T follicular helper cell (primary cell): ENCODE measurements at regions not wholly inside any gene's neighbourhood (a gene's known extent, or its start where the extent isn't known, plus 50 kb on each side); places are given as distances from the start of the nearest gene placed in this dataset.

Source experiments
- DNase-seq: peaks from one replicate; pipeline ENCODE4 v3.0.0-alpha.2; 2020; ENCODE audit warnings: low read depth

DNA sequence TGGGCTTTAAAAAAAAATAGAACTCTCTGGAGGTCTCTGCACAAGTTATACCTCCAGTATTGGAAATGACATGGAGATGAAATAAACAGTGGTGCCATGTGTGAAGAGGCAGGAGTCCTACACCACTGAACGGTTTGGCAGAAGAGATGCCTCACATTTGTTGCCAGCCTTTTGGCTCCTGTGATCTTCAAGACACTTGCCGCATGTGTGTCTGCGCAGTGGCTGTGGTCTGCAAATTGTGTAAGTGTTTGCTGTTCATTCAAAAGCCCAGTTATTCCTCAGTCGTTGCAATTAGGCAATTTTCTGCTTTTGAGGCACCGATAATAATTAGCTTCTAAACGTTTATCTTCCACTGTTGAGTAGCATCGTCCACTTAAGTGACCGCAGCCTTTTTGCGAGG is 319.1 kb downstream of the BRD1 start:
- no peak for DNase-seq

DNA sequence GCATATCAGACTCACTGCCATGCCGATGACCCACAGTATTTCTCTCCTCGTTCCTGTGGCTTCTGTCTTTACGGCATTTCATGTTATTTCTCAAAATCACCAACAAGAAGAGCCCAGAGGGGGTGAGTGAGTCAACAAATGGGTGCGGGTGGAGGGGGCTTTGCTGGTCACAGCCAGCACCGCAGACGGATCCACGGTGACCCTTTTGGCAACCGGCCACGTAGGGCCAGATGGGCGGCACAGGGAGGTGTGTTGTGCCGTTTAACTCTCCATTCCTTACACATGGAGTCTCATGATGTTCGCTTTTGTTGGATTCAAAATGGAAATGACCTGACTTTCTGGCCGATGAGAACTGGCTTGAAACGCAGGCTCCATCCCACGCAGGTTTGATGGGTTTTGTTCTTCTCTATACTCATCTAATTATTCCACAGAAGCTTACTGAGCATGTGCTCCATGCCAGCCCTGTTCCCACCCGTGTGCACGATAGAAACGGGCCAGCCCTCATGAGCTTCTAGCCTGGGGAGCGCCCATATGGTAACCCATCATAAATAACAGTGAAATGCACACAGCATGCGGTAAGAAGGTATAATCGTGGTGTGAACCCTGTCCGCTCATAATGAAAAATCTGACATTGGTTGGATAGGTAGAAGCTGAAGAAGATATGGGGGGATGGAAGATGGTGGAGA is 319.9 kb downstream of the BRD1 start:
- DNase-seq: no peak

GRCh38 chr22:49506010-49506400 is 321.7 kb downstream of the BRD1 start:
- DNase-seq: no peak

- no peak for DNase-seq
Observed at GRCh38 chr22:49505337-49506009, 322.2 kb downstream of the BRD1 start.

- no peak for DNase-seq
Observed at GRCh38 chr22:49503896-49504521, 323.7 kb downstream of the BRD1 start.

- DNase-seq: no peak
Observed at GRCh38 chr22:49503321-49503720, 324.4 kb downstream of the BRD1 start.

DNA sequence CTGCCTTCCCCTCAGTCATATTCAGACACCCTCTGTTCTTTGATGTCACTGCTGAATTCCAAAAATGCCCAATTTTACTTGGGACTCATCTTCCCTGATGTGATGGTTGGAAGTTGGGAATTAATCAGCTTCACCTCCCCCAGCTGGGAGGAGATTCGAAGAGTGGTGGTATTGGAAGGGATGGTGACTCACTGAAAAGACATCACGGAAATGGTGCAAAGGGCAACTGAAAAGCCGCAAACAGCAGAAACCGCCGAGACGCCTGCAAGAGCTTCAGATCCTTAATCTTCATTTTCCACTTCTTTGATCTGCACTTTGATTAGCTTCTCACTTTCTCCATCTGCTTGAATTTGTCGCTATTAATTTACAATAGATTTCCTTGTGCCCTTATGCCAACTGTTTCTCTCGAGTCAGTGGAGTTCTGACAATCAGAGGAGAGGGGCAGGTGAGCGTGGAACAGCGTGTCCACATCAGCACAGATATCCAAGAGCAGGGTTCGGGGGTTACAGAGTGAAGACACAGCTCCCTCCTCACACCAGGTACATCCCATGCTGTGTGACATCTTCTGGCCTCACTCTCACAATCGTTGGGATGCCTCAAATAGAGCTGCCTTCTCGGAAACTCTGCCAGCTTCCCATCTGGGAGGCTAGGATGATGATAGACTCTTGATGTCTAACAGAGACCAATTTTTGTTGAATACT is 325.4 kb downstream of the BRD1 start:
- DNase-seq: no peak

DNA sequence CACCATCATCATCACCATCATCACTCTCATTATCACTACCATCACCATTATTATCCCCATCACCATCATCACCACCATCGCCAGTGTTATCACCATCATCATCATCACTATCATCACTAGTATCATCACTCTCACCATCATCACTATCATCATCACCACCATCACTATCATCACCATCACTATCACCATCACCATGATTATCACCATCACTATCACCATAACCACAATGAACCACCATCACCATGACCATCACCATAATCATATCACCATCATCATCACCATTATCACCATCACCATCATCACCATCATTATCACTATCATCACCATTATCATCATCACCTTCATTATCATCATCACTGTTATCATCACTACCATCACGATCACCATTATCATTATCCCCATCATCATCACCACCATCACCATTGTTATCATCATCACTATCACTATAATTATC is 326.7 kb downstream of the BRD1 start:
- DNase-seq: no peak

GRCh38 chr22:49500076-49500460 is 327.6 kb downstream of the BRD1 start:
- no peak for DNase-seq

DNA sequence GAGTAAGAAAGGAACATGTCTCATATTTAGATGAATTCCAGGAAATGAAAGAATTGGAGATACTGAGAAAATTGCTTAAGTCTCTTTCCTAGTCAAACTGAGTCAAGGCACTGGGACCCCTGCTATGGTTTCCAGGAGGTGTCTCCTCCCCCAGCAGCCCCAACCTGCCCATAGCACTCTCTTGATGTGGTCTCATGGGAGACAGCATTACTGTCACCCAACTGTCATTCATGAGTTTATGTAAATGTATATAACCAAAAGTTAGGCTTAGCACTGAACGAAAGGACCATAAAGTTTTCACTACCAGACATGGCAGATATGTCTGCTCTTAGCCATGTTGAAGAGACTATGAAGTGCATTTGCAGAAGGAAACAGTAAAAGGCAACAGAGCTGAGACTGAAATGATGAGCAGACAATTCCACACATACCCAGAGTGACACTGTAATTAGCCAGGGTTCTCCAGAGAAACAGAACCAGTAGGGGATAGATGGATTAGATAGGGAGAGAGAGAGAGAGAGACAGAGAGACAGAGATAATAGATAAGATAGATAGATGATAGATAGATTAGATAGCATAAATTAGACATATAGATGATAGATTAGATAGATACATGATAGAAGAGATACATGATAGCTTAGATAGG is 328.1 kb downstream of the BRD1 start:
- no peak for DNase-seq

- no peak for DNase-seq
Observed at GRCh38 chr22:49497266-49497665, 330.4 kb downstream of the BRD1 start.

DNA sequence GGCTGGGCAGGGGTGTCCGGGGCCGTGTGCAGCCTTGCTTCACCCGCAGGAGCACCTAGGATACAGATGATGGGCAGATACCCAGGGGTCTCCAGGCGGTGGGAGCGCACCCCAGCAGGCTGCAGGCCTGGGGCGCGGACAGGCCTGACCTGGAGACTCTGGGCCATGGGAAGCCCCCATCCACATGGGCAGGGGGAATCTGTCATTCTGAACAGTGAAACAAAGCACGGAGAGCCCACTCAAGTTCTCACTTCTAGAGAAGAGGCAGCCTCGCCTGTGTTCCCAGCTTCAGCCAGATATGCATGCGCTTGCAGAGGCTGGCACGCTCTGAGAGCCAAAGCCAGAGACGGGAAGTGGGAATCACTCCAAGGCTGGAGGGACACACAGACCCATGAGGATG is 333.1 kb downstream of the BRD1 start:
- DNase-seq: no peak

- no peak for DNase-seq
Observed at GRCh38 chr22:49492741-49493251, 334.9 kb downstream of the BRD1 start.

DNA sequence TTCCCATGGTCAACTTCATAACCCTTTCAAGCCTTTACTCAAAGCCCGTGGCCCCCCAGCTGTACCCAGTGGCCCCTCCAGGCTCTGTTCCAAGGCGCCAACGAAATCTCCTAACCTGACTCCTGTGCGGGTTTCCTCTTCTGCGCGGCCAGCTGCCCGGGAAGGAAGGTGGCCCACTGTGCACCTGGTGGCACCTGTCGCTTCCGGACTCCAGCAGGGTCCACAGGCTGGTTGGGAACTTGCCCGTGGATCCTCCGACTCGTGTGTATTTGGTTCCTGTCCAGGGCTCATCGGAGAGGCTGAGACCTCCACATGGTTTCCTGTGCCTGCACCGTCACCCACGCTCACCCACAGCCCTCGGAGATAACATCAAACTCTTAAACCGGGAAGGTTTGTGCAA is 335.4 kb downstream of the BRD1 start:
- no peak for DNase-seq

DNA sequence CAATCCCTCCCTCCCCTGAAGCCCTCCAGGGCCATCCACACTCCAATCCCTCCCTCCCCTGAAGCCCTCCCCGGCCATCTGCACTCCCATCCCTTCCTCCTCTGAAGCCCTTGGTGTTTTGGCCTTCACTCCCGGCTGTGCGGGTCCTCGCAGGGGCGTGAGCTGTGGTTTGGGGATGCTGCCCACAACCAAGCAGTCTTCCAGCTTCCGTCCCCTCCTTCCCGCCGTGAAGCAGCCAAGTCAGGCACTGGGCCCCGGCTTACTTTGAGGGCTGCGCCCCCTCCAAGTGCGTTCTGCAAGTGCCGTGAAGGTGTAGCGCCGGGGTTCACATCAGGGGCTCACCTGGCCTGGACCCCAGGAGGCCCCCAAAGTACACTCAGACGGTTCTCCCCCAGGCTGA is 335.9 kb downstream of the BRD1 start:
- no peak for DNase-seq

GRCh38 chr22:49491221-49491635 is 336.4 kb downstream of the BRD1 start:
- DNase-seq: no peak

GRCh38 chr22:49490692-49491091 is 337.0 kb downstream of the BRD1 start:
- DNase-seq: no peak

- DNase-seq: no peak
Observed at GRCh38 chr22:49489821-49490220, 337.9 kb downstream of the BRD1 start.

DNA sequence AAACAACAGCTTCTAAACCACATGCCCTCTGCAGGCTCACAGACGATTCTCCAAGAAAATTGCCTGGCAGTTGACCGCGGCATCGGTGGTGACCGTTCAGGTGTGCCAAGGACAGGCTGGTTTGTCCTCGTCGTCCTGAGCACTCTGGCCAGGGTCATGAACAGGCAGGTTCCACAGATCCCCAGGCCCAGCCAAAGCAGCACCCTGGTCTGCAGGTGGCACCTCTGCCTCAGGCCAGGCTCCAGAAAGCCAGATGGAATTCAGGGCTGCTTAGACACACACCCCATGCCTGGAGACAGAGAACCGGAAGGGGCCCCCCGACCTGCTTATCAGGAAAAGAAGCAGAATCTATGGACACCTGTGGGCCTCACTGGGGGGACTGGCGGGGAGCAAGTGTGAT is 338.7 kb downstream of the BRD1 start:
- DNase-seq: no peak

DNA sequence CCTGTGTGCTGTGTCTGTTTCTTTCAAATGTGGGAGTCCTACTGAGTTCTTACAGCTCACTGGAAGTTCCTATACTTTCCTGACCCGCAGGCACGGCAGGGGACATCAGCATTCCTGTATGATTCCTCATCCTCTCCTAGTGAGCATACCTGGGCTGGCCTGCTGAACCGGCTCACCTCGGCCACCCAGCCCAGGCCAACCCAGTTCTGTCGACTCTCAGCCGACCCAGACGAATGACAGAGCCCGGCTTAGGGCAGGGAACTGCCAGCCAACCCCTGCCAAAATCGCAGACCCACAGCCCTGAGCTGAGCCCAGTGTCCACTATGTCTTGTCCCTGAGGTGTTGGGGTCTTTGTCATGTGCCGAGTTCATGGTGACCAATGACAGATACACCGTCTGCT is 339.7 kb downstream of the BRD1 start:
- DNase-seq: no peak

- DNase-seq: no peak
Observed at GRCh38 chr22:49486225-49486624, 341.4 kb downstream of the BRD1 start.

- DNase-seq: no peak
Observed at GRCh38 chr22:49483946-49484345, 343.7 kb downstream of the BRD1 start.
